Astrocyte (in vitro differentiated cells and primary cell): ENCODE measurements at regions not wholly inside any gene's neighbourhood (a gene's known extent, or its start where the extent isn't known, plus 50 kb on each side); places are given as distances from the start of the nearest gene placed in this dataset.

ENCODE experiments used
- CTCF ChIP-seq: IDR thresholded peaks from 2 replicates; pipeline ENCODE4 v1.5.1; 2011; ENCODE audit warnings: low read depth, mild to moderate bottlenecking, inconsistent platforms, low read length, moderate library complexity; ENCODE audit not compliant: insufficient read depth
- EZH2 ChIP-seq: IDR thresholded peaks from 2 replicates; pipeline ENCODE4 v1.6.1; 2012; ENCODE audit warnings: mild to moderate bottlenecking, low read length, inconsistent platforms; ENCODE audit not compliant: insufficient read depth

DNA sequence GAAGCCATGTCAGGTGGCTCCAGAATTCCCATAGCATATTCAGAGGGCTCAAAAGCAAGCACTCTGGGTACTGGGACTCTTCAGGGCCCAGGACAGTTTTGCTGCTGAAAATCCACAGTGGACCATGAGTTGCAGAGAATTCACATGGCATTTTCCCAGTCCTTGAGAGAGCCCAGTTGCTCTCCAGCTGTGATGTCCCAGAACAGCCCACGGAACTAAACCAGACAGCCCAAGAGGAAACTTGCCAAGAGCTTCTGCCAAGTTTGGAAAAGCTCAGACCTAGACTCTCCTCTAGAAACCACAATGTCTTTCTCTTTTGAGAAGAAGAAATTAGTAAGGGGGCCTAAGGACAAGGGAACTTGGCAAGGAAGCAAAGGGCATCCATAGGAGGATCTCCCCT, 69.4 kb downstream of the RGS2 start:
- TF ChIP-seq CTCF (no peak), EZH2 (no peak)
